ENCODE measurements at regions not wholly inside any gene's neighbourhood (a gene's known extent, or its start where the extent isn't known, plus 50 kb on each side); places are given as distances from the start of the nearest gene placed in this dataset.

- 70% methylated on average over 10 of the region's 10 CpGs for WGBS
- H3K4me1 ChIP-seq (ENCODE audit: control insufficient read depth, insufficient read depth, low read length) = no peaks in the 10 kb centered on the region
- DNase-seq (no peak), ATAC-seq (peak in 1 of 2 donors; percentile 32)
- no peaks in the 10 kb centered on the region for H3K9me3 ChIP-seq (ENCODE audit: control insufficient read depth, low read length)
- no peak overlapping the region for H3K27ac ChIP-seq (ENCODE audit: low read length)
- intact Hi-C loops (cut with DNase I) = loop anchor here in 1 of 4 donors (10.0 kb wide), 1 partner anchor 902 kb away; no protein-coding TSS in a partner anchor
- no peaks in the 10 kb centered on the region for H3K27me3 ChIP-seq (ENCODE audit: control insufficient read depth, insufficient read depth)
- no peak overlapping the region for H3K4me3 ChIP-seq (ENCODE audit: low read length)
These were observed 284.4 kb downstream of the ZNF536 start for GRCh38 chr19:30656520-30657100.

GRCh38 chr19:30653646-30654386, 281.6 kb downstream of the ZNF536 start:
- no peak for DNase-seq

GRCh38 chr19:30652751-30653150, 280.6 kb downstream of the ZNF536 start:
- H3K27me3 ChIP-seq (ENCODE audit: control insufficient read depth, insufficient read depth) = peaks cover 2% of the 10 kb centered on the region

More at GRCh38 chr19:30653646-30654386, 281.6 kb downstream of the ZNF536 start:
- peak in 1 of 2 donors; percentile 26 for ATAC-seq
- Histone ChIP-seq H3K4me1 (ENCODE audit: control insufficient read depth, insufficient read depth, low read length) (no peaks in the 10 kb centered on the region), H3K27ac (ENCODE audit: low read length) (no peak overlapping the region), H3K9me3 (ENCODE audit: control insufficient read depth, low read length) (no peaks in the 10 kb centered on the region), H3K27me3 (ENCODE audit: control insufficient read depth, insufficient read depth) (peaks cover 2% of the 10 kb centered on the region), H3K4me3 (ENCODE audit: low read length) (no peak overlapping the region)
- intact Hi-C loops (cut with DNase I) = loop anchor here in 1 of 4 donors (5.0 to 10.0 kb wide), 2 partner anchors 427 to 899 kb away; no protein-coding TSS in a partner anchor
- 83% methylated on average over 13 of the region's 13 CpGs for WGBS

GRCh38 chr19:30651691-30652090, 279.5 kb downstream of the ZNF536 start:
- 67% methylated on average over 2 of the region's 2 CpGs for WGBS
- ATAC-seq = no peak
- intact Hi-C loops (cut with DNase I) = loop anchor here in 1 of 4 donors (5.0 to 10.0 kb wide), 2 partner anchors 424 to 897 kb away; no protein-coding TSS in a partner anchor
- no peak for DNase-seq
- Histone ChIP-seq H3K27me3 (ENCODE audit: control insufficient read depth, insufficient read depth) (peaks cover 2% of the 10 kb centered on the region), H3K27ac (ENCODE audit: low read length) (no peak overlapping the region), H3K4me1 (ENCODE audit: control insufficient read depth, insufficient read depth, low read length) (no peaks in the 10 kb centered on the region), H3K4me3 (ENCODE audit: low read length) (no peak overlapping the region), H3K9me3 (ENCODE audit: control insufficient read depth, low read length) (no peaks in the 10 kb centered on the region)

More at GRCh38 chr19:30652751-30653150, 280.6 kb downstream of the ZNF536 start:
- no peak for DNase-seq
- intact Hi-C loops (cut with DNase I) = loop anchor here in 1 of 4 donors (5.0 to 10.0 kb wide), 2 partner anchors 425 to 898 kb away; no protein-coding TSS in a partner anchor
- WGBS = 73% methylated on average over 10 of the region's 10 CpGs
- no peak overlapping the region for H3K27ac ChIP-seq (ENCODE audit: low read length)
- no peaks in the 10 kb centered on the region for H3K9me3 ChIP-seq (ENCODE audit: control insufficient read depth, low read length)
- no peaks in the 10 kb centered on the region for H3K4me1 ChIP-seq (ENCODE audit: control insufficient read depth, insufficient read depth, low read length)
- ATAC-seq = no peak
- no peak overlapping the region for H3K4me3 ChIP-seq (ENCODE audit: low read length)

GRCh38 chr19:30651066-30651465, 278.9 kb downstream of the ZNF536 start:
- DNase-seq (no peak), ATAC-seq (no peak)
- no peaks in the 10 kb centered on the region for H3K9me3 ChIP-seq (ENCODE audit: control insufficient read depth, low read length)
- peaks cover 2% of the 10 kb centered on the region for H3K27me3 ChIP-seq (ENCODE audit: control insufficient read depth, insufficient read depth)
- no peak overlapping the region for H3K27ac ChIP-seq (ENCODE audit: low read length)
- no peak overlapping the region for H3K4me3 ChIP-seq (ENCODE audit: low read length)
- no peaks in the 10 kb centered on the region for H3K4me1 ChIP-seq (ENCODE audit: control insufficient read depth, insufficient read depth, low read length)
- intact Hi-C loops (cut with DNase I) = loop anchor here in 1 of 4 donors (5.0 to 10.0 kb wide), 2 partner anchors 424 to 896 kb away; no protein-coding TSS in a partner anchor
- 65% methylated on average over 10 of the region's 10 CpGs for WGBS

GRCh38 chr19:30649934-30650614, 277.9 kb downstream of the ZNF536 start:
- ATAC-seq = peak in 1 of 2 donors; percentile 44
- no peak overlapping the region for H3K4me3 ChIP-seq (ENCODE audit: low read length)
- intact Hi-C loops (cut with DNase I) = loop anchor here in 3 of 4 donors (5.0 to 10.0 kb wide), 4 partner anchors 415 to 895 kb away; no protein-coding TSS in a partner anchor
- H3K9me3 ChIP-seq (ENCODE audit: control insufficient read depth, low read length) = no peaks in the 10 kb centered on the region
- 13% methylated on average over 9 of the region's 9 CpGs for WGBS
- DNase-seq = no peak
- no peak overlapping the region for H3K27ac ChIP-seq (ENCODE audit: low read length)
- H3K4me1 ChIP-seq (ENCODE audit: control insufficient read depth, insufficient read depth, low read length) = no peaks in the 10 kb centered on the region
- H3K27me3 ChIP-seq (ENCODE audit: control insufficient read depth, insufficient read depth) = peaks cover 2% of the 10 kb centered on the region

GRCh38 chr19:30648866-30649862, 277.0 kb downstream of the ZNF536 start:
- ATAC-seq = no peak
- WGBS = 72% methylated on average over 12 of the region's 12 CpGs
- no peaks in the 10 kb centered on the region for H3K9me3 ChIP-seq (ENCODE audit: control insufficient read depth, low read length)
- no peak overlapping the region for H3K27ac ChIP-seq (ENCODE audit: low read length)
- DNase-seq = no peak
- peaks cover 2% of the 10 kb centered on the region for H3K27me3 ChIP-seq (ENCODE audit: control insufficient read depth, insufficient read depth)
- H3K4me3 ChIP-seq (ENCODE audit: low read length) = no peak overlapping the region
- no peaks in the 10 kb centered on the region for H3K4me1 ChIP-seq (ENCODE audit: control insufficient read depth, insufficient read depth, low read length)
- intact Hi-C loops (cut with DNase I) = loop anchor here in 2 of 4 donors (10.0 kb wide), 2 partner anchors 414 to 424 kb away; no protein-coding TSS in a partner anchor

GRCh38 chr19:30647891-30648720, 275.9 kb downstream of the ZNF536 start:
- no peaks in the 10 kb centered on the region for H3K9me3 ChIP-seq (ENCODE audit: control insufficient read depth, low read length)
- H3K4me3 ChIP-seq (ENCODE audit: low read length) = no peak overlapping the region
- no peaks in the 10 kb centered on the region for H3K4me1 ChIP-seq (ENCODE audit: control insufficient read depth, insufficient read depth, low read length)
- H3K27me3 ChIP-seq (ENCODE audit: control insufficient read depth, insufficient read depth) = peaks cover 2% of the 10 kb centered on the region
- H3K27ac ChIP-seq (ENCODE audit: low read length) = no peak overlapping the region
- 47% methylated on average over 19 of the region's 19 CpGs for WGBS
- ATAC-seq (no peak), DNase-seq (no peak)
- intact Hi-C loops (cut with DNase I) = loop anchor here in 2 of 4 donors (10.0 kb wide), 2 partner anchors 413 to 423 kb away; no protein-coding TSS in a partner anchor

GRCh38 chr19:30646806-30647205, 274.6 kb downstream of the ZNF536 start:
- 70% methylated on average over 6 of the region's 6 CpGs for WGBS
- Histone ChIP-seq H3K27me3 (ENCODE audit: control insufficient read depth, insufficient read depth) (peaks cover 2% of the 10 kb centered on the region), H3K4me1 (ENCODE audit: control insufficient read depth, insufficient read depth, low read length) (no peaks in the 10 kb centered on the region), H3K27ac (ENCODE audit: low read length) (no peak overlapping the region), H3K9me3 (ENCODE audit: control insufficient read depth, low read length) (no peaks in the 10 kb centered on the region), H3K4me3 (ENCODE audit: low read length) (no peak overlapping the region)
- ATAC-seq (no peak), DNase-seq (no peak)
- intact Hi-C loops (cut with DNase I) = loop anchor here in 2 of 4 donors (10.0 kb wide), 2 partner anchors 412 to 422 kb away; no protein-coding TSS in a partner anchor

All from right cardiac atrium (tissue), 5 donors.